WTC11 (cell line): ENCODE measurements at regions not wholly inside any gene's neighbourhood (a gene's known extent, or its start where the extent isn't known, plus 50 kb on each side); places are given as distances from the start of the nearest gene placed in this dataset.
"Not testable (repeated sequence)": the region's sequence is repeated elsewhere in the genome, so short reads cannot be mapped to it uniquely, and the experiment has no call there.

Source experiments
- ATAC-seq: fragments of 200-7000 bp; cut with Tn5 transposase; 2 replicates; pipeline ENCODE4 v1.10.0; 2021; ENCODE audit warnings: mild to moderate bottlenecking, moderate library complexity
- CTCF ChIA-PET: fragments of 300-600 bp; sonication (Branson Sonifier 250); formaldehyde crosslinking; loops from one replicate; lab custom pipeline; 2021; ENCODE audit warnings: antibody characterized with exemption; lab: Charles Lee
- POLR2A ChIA-PET: fragments of 350-600 bp; sonication (Branson Sonifier 250); formaldehyde crosslinking; loops from one replicate; lab custom pipeline; 2021; ENCODE audit warnings: antibody characterized with exemption; lab: Charles Lee
- DNase-seq: peaks from one replicate; pipeline ENCODE4 v3.0.0; 2021; ENCODE audit warnings: low spot score
- H3K27ac Mint-ChIP-seq: 2 replicates; pipeline ENCODE4 v1.8.0; 2021; ENCODE audit warnings: mixed read lengths
- H3K27me3 Mint-ChIP-seq: 2 replicates; pipeline ENCODE4 v1.8.0; 2021; ENCODE audit warnings: low read depth, mild to moderate bottlenecking, moderate library complexity, mixed read lengths
- H3K36me3 Mint-ChIP-seq: 2 replicates; pipeline ENCODE4 v1.8.0; 2021; ENCODE audit warnings: mixed read lengths
- H3K4me1 Mint-ChIP-seq: 2 replicates; pipeline ENCODE4 v1.8.0; 2022; ENCODE audit warnings: mixed read lengths
- H3K4me3 Mint-ChIP-seq: 2 replicates; pipeline ENCODE4 v1.8.0; 2021; ENCODE audit warnings: mild to moderate bottlenecking, moderate library complexity, mixed read lengths
- H3K9me3 Mint-ChIP-seq: 2 replicates; pipeline ENCODE4 v1.8.0; 2021; ENCODE audit warnings: mixed read lengths
- FOXJ3 ChIP-seq: sonication (generic); formaldehyde crosslinking; IDR thresholded peaks from 2 replicates; pipeline ENCODE4 v1.9.0; 2021; ENCODE audit warnings: missing genetic modification reagents, mild to moderate bottlenecking, borderline replicate concordance
- FOXK1 ChIP-seq: sonication (generic); formaldehyde crosslinking; IDR thresholded peaks from 2 replicates; pipeline ENCODE4 v1.8.0; 2022; ENCODE audit warnings: mild to moderate bottlenecking, moderate library complexity, missing genetic modification reagents
- FOXP1 ChIP-seq: sonication (generic); formaldehyde crosslinking; IDR thresholded peaks from 2 replicates; pipeline ENCODE4 v1.8.0; 2022; ENCODE audit warnings: missing genetic modification reagents, mild to moderate bottlenecking, moderate library complexity, borderline replicate concordance
- GABPB1 ChIP-seq: sonication (generic); formaldehyde crosslinking; IDR thresholded peaks from 2 replicates; pipeline ENCODE4 v1.8.1; 2023; ENCODE audit warnings: mild to moderate bottlenecking, missing genetic modification reagents
- GRHL2 ChIP-seq: fragments of 250-450 bp; sonication (Bioruptor Pico); IDR thresholded peaks from 2 replicates; pipeline ENCODE4 v1.8.0; 2022; ENCODE audit warnings: mild to moderate bottlenecking, moderate library complexity; ENCODE audit not compliant: insufficient replicate concordance, severe bottlenecking
- JAZF1 ChIP-seq: fragments of 250-450 bp; sonication (Bioruptor Pico); IDR thresholded peaks from 2 replicates; pipeline ENCODE4 v1.9.0; 2021; ENCODE audit warnings: moderate library complexity, mild to moderate bottlenecking, inconsistent platforms
- JUN ChIP-seq: sonication (generic); formaldehyde crosslinking; IDR thresholded peaks from 2 replicates; pipeline ENCODE4 v1.8.0; 2023; ENCODE audit warnings: mild to moderate bottlenecking, missing genetic modification reagents
- NFATC4 ChIP-seq: fragments of 250-450 bp; sonication (Bioruptor Pico); IDR thresholded peaks from 2 replicates; pipeline ENCODE4 v1.9.0; 2021; ENCODE audit warnings: mild to moderate bottlenecking
- NFE2L1 ChIP-seq: sonication (generic); formaldehyde crosslinking; IDR thresholded peaks from 2 replicates; pipeline ENCODE4 v1.8.1; 2023; ENCODE audit warnings: missing genetic modification reagents
- OVOL2 ChIP-seq: fragments of 250-450 bp; sonication (Bioruptor Pico); IDR thresholded peaks from 2 replicates; pipeline ENCODE4 v1.9.0; 2021; ENCODE audit warnings: mild to moderate bottlenecking, borderline replicate concordance
- SOX15 ChIP-seq: fragments of 250-450 bp; sonication (Bioruptor Pico); IDR thresholded peaks from 2 replicates; pipeline ENCODE4 v1.9.0; 2021; ENCODE audit warnings: mild to moderate bottlenecking
- TP53 ChIP-seq: sonication (generic); formaldehyde crosslinking; IDR thresholded peaks from 2 replicates; pipeline ENCODE4 v1.8.1; 2023; ENCODE audit warnings: mild to moderate bottlenecking, missing genetic modification reagents
- ZNF121 ChIP-seq: sonication (generic); formaldehyde crosslinking; IDR thresholded peaks from 2 replicates; pipeline ENCODE4 v1.8.0; 2023; ENCODE audit warnings: missing genetic modification reagents
- ZNF416 ChIP-seq: fragments of 250-450 bp; sonication (Bioruptor Pico); IDR thresholded peaks from 2 replicates; pipeline ENCODE4 v1.9.0; 2021; ENCODE audit warnings: mild to moderate bottlenecking, inconsistent platforms
- TF ChIP-seq, protein P1 (sequence below): sonication (generic); formaldehyde crosslinking; IDR thresholded peaks from 2 replicates; pipeline ENCODE4 v1.8.0; 2023; ENCODE audit warnings: missing genetic modification reagents, mild to moderate bottlenecking, borderline replicate concordance
- TF ChIP-seq, protein P2 (sequence below): sonication (generic); formaldehyde crosslinking; IDR thresholded peaks from 2 replicates; pipeline ENCODE4 v1.8.0; 2022; ENCODE audit warnings: mild to moderate bottlenecking, missing genetic modification reagents
- TF ChIP-seq, protein P3 (sequence below): sonication (generic); formaldehyde crosslinking; conservative IDR thresholded peaks from 2 replicates; pipeline ENCODE4 v1.8.1; 2022; ENCODE audit warnings: mild to moderate bottlenecking, missing genetic modification reagents
- TF ChIP-seq, protein P4 (sequence below): sonication (generic); formaldehyde crosslinking; conservative IDR thresholded peaks from 2 replicates; pipeline ENCODE4 v1.8.1; 2023; ENCODE audit warnings: mild to moderate bottlenecking, low read depth, missing genetic modification reagents, moderate library complexity

DNA sequence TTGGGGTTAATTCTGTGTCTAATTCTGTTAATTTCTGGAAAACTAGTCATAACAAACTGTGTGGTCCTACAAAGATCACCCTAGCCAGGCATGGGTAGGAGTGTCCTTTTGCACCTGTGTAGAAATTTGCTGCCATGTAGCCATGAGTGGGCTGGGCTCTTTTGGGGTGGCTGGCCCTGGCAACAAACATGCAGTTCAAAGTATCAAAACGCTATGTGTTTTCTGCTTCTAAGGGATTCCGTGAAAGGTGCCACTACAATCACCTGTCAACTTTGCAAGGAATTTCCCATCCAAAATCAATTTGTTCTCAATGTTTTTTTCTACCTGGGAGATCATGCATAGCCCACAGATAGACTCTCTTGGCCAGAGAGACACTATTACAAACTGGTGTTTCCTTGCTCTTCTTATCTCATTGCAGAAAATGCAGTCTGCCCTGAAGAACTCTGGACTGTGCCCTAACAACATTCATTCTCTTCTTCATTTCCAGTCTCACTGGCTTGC lies 537.7 kb upstream of the ID2 start (continued):
- TF ChIP-seq FOXJ3 (CRISPR knock-in tag): no peak

DNA sequence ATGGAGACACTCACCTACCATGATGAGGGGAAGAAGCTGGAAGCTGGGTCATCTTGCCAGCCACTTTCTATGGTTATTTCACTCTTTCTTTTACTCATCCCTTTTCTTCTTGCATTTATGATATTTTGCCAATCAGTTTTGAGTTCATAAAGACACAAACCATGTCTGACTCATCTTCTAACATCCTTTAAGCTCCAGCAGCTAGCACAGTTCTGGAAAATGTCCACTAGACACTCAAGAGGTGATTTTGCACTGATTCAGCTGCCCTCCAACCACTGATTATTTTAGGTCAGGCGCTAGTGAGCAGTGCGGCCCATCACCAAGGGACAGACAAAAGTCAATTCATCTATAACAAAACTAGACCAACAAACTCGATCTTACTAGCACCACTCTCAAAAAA lies 537.1 kb upstream of the ID2 start:
- DNase-seq: no peak
- Mint-ChIP-seq H3K27me3 (no peaks in the 10 kb centered on the region; the same call in 1 of the 2 replicates), H3K9me3 (no peaks in the 10 kb centered on the region), H3K4me1 (peaks cover 2% of the 10 kb centered on the region), H3K27ac (no peak overlapping the region), H3K36me3 (no peaks in the 10 kb centered on the region), H3K4me3 (no peak overlapping the region)
- TF ChIP-seq JUN: no peak
- TF ChIP-seq NFATC4 (CRISPR knock-in tag): no peak
- no peak for TF ChIP-seq FOXP1 (CRISPR knock-in tag)
- TF ChIP-seq GABPB1 (CRISPR knock-in tag): no peak
- TF ChIP-seq ZNF121: no peak
- no peak for TF ChIP-seq JAZF1 (CRISPR knock-in tag)
- TF ChIP-seq SOX15 (CRISPR knock-in tag): no peak
- TF ChIP-seq, protein P1, sequence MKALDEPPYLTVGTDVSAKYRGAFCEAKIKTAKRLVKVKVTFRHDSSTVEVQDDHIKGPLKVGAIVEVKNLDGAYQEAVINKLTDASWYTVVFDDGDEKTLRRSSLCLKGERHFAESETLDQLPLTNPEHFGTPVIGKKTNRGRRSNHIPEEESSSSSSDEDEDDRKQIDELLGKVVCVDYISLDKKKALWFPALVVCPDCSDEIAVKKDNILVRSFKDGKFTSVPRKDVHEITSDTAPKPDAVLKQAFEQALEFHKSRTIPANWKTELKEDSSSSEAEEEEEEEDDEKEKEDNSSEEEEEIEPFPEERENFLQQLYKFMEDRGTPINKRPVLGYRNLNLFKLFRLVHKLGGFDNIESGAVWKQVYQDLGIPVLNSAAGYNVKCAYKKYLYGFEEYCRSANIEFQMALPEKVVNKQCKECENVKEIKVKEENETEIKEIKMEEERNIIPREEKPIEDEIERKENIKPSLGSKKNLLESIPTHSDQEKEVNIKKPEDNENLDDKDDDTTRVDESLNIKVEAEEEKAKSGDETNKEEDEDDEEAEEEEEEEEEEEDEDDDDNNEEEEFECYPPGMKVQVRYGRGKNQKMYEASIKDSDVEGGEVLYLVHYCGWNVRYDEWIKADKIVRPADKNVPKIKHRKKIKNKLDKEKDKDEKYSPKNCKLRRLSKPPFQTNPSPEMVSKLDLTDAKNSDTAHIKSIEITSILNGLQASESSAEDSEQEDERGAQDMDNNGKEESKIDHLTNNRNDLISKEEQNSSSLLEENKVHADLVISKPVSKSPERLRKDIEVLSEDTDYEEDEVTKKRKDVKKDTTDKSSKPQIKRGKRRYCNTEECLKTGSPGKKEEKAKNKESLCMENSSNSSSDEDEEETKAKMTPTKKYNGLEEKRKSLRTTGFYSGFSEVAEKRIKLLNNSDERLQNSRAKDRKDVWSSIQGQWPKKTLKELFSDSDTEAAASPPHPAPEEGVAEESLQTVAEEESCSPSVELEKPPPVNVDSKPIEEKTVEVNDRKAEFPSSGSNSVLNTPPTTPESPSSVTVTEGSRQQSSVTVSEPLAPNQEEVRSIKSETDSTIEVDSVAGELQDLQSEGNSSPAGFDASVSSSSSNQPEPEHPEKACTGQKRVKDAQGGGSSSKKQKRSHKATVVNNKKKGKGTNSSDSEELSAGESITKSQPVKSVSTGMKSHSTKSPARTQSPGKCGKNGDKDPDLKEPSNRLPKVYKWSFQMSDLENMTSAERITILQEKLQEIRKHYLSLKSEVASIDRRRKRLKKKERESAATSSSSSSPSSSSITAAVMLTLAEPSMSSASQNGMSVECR (CRISPR knock-in tag): no peak
- no peak for TF ChIP-seq FOXK1 (CRISPR knock-in tag)
- TF ChIP-seq, protein P2, sequence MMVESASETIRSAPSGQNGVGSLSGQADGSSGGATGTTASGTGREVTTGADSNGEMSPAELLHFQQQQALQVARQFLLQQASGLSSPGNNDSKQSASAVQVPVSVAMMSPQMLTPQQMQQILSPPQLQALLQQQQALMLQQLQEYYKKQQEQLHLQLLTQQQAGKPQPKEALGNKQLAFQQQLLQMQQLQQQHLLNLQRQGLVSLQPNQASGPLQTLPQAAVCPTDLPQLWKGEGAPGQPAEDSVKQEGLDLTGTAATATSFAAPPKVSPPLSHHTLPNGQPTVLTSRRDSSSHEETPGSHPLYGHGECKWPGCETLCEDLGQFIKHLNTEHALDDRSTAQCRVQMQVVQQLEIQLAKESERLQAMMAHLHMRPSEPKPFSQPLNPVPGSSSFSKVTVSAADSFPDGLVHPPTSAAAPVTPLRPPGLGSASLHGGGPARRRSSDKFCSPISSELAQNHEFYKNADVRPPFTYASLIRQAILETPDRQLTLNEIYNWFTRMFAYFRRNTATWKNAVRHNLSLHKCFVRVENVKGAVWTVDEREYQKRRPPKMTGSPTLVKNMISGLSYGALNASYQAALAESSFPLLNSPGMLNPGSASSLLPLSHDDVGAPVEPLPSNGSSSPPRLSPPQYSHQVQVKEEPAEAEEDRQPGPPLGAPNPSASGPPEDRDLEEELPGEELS: no peak
- TF ChIP-seq, protein P3, sequence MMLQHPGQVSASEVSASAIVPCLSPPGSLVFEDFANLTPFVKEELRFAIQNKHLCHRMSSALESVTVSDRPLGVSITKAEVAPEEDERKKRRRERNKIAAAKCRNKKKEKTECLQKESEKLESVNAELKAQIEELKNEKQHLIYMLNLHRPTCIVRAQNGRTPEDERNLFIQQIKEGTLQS (CRISPR knock-in tag): no peak
- no peak for TF ChIP-seq OVOL2
- no peak for TF ChIP-seq GRHL2 (CRISPR knock-in tag)
- ChIA-PET POLR2A (no interaction called here), CTCF (no interaction called here)
- ATAC-seq: no peak

DNA sequence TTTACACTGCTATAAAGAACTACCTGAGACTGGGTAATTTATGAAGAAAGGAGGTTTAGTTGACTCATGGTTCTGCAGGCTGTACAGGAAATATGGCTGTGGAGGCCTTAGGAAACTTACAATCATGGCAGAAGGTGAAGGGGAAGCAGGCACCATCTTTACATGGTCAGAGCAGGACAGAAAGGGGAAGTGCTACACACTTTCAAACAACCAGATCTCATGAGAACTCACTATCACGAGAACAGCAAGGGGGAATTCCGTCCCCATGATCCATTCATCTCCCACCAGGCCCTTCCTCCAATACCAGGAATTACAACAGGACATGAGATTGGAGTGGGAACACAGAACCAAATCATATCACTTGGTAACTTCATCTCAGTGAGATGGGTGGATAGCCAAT lies 536.5 kb upstream of the ID2 start:
- not testable (repeated sequence) for DNase-seq

DNA sequence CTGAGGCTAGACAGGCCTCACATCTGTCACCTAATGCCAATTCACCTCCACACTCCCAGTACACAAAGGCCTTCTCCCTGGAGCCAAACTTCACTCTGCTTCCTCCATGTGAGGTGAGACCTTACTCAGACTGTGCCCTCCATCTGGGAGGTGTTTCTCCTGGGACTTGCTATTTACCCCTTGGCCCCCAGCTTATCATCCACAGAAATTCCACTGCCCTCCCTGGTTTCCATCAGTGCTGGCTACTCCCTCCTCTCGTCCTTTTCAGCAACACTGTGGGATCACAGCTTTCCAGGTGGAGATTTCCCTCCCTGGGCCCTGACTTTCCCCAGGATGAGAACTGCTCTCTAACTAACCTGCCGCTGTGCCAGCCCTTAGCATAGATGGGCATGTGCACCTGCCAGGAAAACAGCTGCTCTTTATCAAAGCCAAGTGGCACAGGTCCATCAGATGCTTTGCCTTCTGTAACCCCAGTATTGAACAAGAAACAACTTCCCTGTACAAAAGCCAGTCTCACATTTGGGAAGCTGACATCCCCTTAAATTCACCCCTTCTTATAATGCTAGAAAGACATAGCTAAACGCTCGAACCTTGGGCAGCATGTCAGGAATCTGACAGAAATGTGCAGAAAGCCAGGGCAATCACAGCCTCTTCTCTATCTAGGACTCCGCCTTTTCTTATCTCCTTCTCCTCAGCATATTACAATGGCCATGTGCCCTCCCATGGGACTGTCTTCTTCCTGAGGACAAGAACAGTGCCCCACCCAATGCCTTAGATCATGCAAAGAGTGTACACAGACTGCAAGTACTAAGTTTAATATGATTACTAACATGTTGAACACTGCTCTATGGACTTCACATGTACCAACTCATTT lies 535.5 kb upstream of the ID2 start:
- Mint-ChIP-seq H3K27ac (no peak overlapping the region), H3K9me3 (no peaks in the 10 kb centered on the region)

More for the DNA sequence above, 536.5 kb upstream of the ID2 start:
- H3K36me3 Mint-ChIP-seq, CTCF ChIA-PET, ATAC-seq, H3K9me3 Mint-ChIP-seq, H3K4me1 Mint-ChIP-seq, H3K27me3 Mint-ChIP-seq, H3K4me3 Mint-ChIP-seq, POLR2A ChIA-PET, H3K27ac Mint-ChIP-seq: not testable (repeated sequence)

More for the DNA sequence above, 535.5 kb upstream of the ID2 start:
- H3K4me1 Mint-ChIP-seq: peaks cover 10% of the 10 kb centered on the region
- ChIA-PET CTCF (no interaction called here), POLR2A (no interaction called here)
- H3K27me3 Mint-ChIP-seq: no peaks in the 10 kb centered on the region
- no peak overlapping the region for H3K4me3 Mint-ChIP-seq
- TF ChIP-seq NFE2L1 (no peak), ZNF416 (CRISPR knock-in tag) (no peak), TP53 (CRISPR knock-in tag) (no peak)
- TF ChIP-seq, protein P4, sequence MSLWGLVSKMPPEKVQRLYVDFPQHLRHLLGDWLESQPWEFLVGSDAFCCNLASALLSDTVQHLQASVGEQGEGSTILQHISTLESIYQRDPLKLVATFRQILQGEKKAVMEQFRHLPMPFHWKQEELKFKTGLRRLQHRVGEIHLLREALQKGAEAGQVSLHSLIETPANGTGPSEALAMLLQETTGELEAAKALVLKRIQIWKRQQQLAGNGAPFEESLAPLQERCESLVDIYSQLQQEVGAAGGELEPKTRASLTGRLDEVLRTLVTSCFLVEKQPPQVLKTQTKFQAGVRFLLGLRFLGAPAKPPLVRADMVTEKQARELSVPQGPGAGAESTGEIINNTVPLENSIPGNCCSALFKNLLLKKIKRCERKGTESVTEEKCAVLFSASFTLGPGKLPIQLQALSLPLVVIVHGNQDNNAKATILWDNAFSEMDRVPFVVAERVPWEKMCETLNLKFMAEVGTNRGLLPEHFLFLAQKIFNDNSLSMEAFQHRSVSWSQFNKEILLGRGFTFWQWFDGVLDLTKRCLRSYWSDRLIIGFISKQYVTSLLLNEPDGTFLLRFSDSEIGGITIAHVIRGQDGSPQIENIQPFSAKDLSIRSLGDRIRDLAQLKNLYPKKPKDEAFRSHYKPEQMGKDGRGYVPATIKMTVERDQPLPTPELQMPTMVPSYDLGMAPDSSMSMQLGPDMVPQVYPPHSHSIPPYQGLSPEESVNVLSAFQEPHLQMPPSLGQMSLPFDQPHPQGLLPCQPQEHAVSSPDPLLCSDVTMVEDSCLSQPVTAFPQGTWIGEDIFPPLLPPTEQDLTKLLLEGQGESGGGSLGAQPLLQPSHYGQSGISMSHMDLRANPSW: no peak
- ATAC-seq (no peak), DNase-seq (no peak)
- no peaks in the 10 kb centered on the region for H3K36me3 Mint-ChIP-seq
